ENCODE measurements at regions not wholly inside any gene's neighbourhood (a gene's known extent, or its start where the extent isn't known, plus 50 kb on each side); places are given as distances from the start of the nearest gene placed in this dataset.

DNA sequence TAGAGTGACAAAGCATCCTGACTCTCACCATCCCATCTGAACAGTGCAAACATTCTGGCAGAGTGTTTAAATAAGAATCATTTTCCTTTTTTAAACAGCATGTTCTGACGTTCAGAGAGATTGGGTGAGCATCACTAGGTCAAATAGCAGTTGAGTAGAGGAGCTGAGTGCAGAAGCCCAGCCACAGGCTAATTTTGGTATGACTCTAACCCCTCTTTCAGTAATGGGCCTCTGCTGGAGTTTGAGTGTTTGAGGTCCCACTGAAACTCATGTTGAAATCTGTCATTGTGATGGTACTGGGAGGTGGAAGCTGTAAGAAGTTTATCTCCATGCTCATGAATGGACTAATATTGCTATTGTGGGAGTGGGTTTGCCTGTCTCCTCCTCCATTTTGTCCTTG lies 194.4 kb downstream of the SALL1 start:
- TF ChIP-seq, protein P1, sequence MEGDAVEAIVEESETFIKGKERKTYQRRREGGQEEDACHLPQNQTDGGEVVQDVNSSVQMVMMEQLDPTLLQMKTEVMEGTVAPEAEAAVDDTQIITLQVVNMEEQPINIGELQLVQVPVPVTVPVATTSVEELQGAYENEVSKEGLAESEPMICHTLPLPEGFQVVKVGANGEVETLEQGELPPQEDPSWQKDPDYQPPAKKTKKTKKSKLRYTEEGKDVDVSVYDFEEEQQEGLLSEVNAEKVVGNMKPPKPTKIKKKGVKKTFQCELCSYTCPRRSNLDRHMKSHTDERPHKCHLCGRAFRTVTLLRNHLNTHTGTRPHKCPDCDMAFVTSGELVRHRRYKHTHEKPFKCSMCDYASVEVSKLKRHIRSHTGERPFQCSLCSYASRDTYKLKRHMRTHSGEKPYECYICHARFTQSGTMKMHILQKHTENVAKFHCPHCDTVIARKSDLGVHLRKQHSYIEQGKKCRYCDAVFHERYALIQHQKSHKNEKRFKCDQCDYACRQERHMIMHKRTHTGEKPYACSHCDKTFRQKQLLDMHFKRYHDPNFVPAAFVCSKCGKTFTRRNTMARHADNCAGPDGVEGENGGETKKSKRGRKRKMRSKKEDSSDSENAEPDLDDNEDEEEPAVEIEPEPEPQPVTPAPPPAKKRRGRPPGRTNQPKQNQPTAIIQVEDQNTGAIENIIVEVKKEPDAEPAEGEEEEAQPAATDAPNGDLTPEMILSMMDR (IDR thresholded peaks at IDR 0.05; ENCODE audit: low read depth, low read length) = no peak
- TF ChIP-seq EZH2phosphoT487 (IDR thresholded peaks at IDR 0.05; ENCODE audit: low read depth) = no peak
